ENCODE measurements at regions not wholly inside any gene's neighbourhood (a gene's known extent, or its start where the extent isn't known, plus 50 kb on each side); places are given as distances from the start of the nearest gene placed in this dataset.

DNA sequence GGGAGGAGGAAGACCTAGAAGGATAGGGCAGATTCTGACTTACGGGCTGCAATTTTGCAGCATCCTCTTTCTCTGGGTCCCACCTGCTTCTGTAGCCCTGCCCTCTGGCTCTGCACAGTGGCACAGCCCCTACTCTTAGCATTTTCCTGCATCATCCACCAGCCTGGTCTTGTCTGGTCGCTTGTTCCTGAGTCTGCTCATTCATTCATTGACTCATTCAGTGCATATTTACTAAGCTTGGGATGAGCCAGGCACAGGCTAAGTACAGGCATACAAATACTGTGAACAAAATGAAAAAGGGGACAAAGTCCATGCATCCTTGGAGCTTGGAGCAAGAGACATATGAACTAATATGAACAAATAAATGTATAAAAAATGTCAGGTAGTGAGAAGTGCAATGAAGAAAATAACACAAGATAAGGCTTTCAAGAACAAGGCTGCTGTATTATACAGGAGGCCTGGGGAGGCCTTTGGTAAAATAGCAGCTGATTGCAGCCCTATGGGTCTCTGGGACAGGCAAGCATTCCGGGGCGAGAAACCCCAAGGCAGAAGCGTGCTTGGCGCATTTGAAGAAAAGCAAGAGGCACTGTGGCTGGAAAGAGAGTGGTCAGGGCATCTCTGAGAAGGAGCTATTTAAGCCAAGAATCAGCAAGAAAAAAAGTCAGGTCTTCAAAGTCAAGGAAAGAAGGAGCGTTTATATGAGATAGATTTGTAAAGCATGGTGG, 108.0 kb upstream of the ALX4 start:
- no peak overlapping the region for H4K8ac ChIP-seq (replicated peaks; ENCODE audit: insufficient read length, low read depth, low read length)
- no peaks in the 10 kb centered on the region for H3K79me1 ChIP-seq (ENCODE audit: insufficient read depth, low read depth, low read length, poor library complexity, severe bottlenecking)
- H2BK20ac ChIP-seq (ENCODE audit: low read depth, low read length, poor library complexity, severe bottlenecking): no peak overlapping the region
- H3T11ph ChIP-seq (ENCODE audit: low read length): no peak overlapping the region
- no peaks in the 10 kb centered on the region for H3K79me2 ChIP-seq (ENCODE audit: insufficient read depth, low read length)
- Mint-ChIP-seq H3K27me3 (ENCODE audit: low read depth) (peaks cover 36% of the 10 kb centered on the region), H3K36me3 (ENCODE audit: insufficient read depth in 1 of 3, low read depth in 3 of 3) (no peaks in the 10 kb centered on the region), H3K4me3 (no peak overlapping the region), H3K4me1 (peaks cover 0 to 3% of the 10 kb centered on the region in 2 experiments; a peak in 1 of 4 replicates), H3K27ac (no peak overlapping the region), H3K9me3 (no peaks in the 10 kb centered on the region; a peak in 1 of 5 replicates)
- no peak overlapping the region for H3K18ac ChIP-seq (ENCODE audit: insufficient read length, low read depth, low read length)
- no peak overlapping the region for H2BK120ac ChIP-seq (ENCODE audit: low read depth, low read length, poor library complexity, severe bottlenecking)
- H3K27ac ChIP-seq (ENCODE audit: insufficient read length, low read depth, low read length): no peak overlapping the region
- H3K9ac ChIP-seq (ENCODE audit: extremely low read depth, insufficient read length, low read length): no peak overlapping the region
- H4K20me1 ChIP-seq (ENCODE audit: control insufficient read depth, insufficient read depth, insufficient read length): no peaks in the 10 kb centered on the region
- H3K27me3 ChIP-seq (ENCODE audit: insufficient read depth, low read length): no peaks in the 10 kb centered on the region
- no peaks in the 10 kb centered on the region for H3K9me3 ChIP-seq (ENCODE audit: control insufficient read depth, low read depth, low read length)
- H3K4me1 ChIP-seq (ENCODE audit: insufficient read depth, low read length): no peaks in the 10 kb centered on the region
- H3K56ac ChIP-seq (ENCODE audit: insufficient read length, low read depth, low read length): no peak overlapping the region
- no peak overlapping the region for H2AK5ac ChIP-seq (ENCODE audit: insufficient read length, low read length)
- no peak overlapping the region for H3K14ac ChIP-seq (ENCODE audit: insufficient read depth, low read length)
- no peaks in the 10 kb centered on the region for H3K23me2 ChIP-seq (ENCODE audit: insufficient read length, low read depth, low read length, poor library complexity, severe bottlenecking)
- H3K23ac ChIP-seq (ENCODE audit: insufficient read length, low read depth, low read length): no peak overlapping the region
- H4K5ac ChIP-seq (ENCODE audit: insufficient read length, low read depth, low read length): no peak overlapping the region
- no peak overlapping the region for H3K4me2 ChIP-seq (ENCODE audit: insufficient read depth, insufficient read length, low read length)
- no CpG with 5 or more reads among the region's 7 CpGs for WGBS (ENCODE audit: extremely low coverage, insufficient read length, low lambda C conversion rate)
- no peak overlapping the region for H2BK15ac ChIP-seq (ENCODE audit: low read depth, low read length)
- TF ChIP-seq, protein P1, sequence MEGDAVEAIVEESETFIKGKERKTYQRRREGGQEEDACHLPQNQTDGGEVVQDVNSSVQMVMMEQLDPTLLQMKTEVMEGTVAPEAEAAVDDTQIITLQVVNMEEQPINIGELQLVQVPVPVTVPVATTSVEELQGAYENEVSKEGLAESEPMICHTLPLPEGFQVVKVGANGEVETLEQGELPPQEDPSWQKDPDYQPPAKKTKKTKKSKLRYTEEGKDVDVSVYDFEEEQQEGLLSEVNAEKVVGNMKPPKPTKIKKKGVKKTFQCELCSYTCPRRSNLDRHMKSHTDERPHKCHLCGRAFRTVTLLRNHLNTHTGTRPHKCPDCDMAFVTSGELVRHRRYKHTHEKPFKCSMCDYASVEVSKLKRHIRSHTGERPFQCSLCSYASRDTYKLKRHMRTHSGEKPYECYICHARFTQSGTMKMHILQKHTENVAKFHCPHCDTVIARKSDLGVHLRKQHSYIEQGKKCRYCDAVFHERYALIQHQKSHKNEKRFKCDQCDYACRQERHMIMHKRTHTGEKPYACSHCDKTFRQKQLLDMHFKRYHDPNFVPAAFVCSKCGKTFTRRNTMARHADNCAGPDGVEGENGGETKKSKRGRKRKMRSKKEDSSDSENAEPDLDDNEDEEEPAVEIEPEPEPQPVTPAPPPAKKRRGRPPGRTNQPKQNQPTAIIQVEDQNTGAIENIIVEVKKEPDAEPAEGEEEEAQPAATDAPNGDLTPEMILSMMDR (conservative IDR thresholded peaks at IDR 0.05): no peak
- H2AFZ ChIP-seq (ENCODE audit: low read length): no peak overlapping the region
- H2BK5ac ChIP-seq (ENCODE audit: insufficient read length, low read length): no peak overlapping the region
- DNase-seq: no peak
- H2BK12ac ChIP-seq (ENCODE audit: insufficient read length, low read depth, low read length): no peak overlapping the region
- no peak overlapping the region for H3K4ac ChIP-seq (ENCODE audit: low read depth, low read length)
- no peak overlapping the region for H4K91ac ChIP-seq (ENCODE audit: insufficient read length, low read depth, low read length)
